ENCODE measurements at regions not wholly inside any gene's neighbourhood (a gene's known extent, or its start where the extent isn't known, plus 50 kb on each side); places are given as distances from the start of the nearest gene placed in this dataset.
A peak's percentile ranks its signal among the peaks of the same experiment; 100 is the strongest.

DNA sequence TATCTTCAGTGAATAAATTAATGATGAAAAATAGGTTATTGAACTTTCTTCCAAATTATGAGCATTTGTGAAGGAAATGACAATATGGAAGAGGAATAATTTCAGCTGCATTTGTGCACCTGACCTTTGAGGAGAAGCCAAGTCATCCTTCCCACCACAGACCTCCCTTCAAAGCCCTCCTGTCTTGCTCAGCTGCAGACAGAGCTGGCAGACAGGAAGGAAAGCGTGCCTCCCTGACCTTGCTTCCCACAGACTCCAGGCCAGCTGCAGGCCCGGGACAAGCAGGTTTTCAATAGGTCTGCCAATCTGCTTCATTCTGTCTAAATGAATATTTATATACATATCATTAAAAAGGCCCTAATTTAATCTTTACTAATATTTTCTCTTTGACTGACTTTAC lies 152.9 kb upstream of the RBMS3 start:
- Histone ChIP-seq H3K27me3 (replicated peaks) (no peaks in the 10 kb centered on the region), H3K9me3 (replicated peaks) (no peaks in the 10 kb centered on the region), H3K4me3 (no peak overlapping the region), H3K36me3 (no peaks in the 10 kb centered on the region), H3K4me1 (replicated peaks) (no peaks in the 10 kb centered on the region), H3K27ac (no peak overlapping the region)
- DNase-seq (ENCODE audit: low read depth in 1 of 2, low spot score in 2 of 2) = no peak

- no peaks in the 10 kb centered on the region for H3K27me3 ChIP-seq (replicated peaks)
- H3K36me3 ChIP-seq = no peaks in the 10 kb centered on the region
- H3K4me3 ChIP-seq = no peak overlapping the region
- no peak overlapping the region for H3K27ac ChIP-seq
- peaks cover 21% of the 10 kb centered on the region for H3K4me1 ChIP-seq (replicated peaks)
- no peak for DNase-seq (ENCODE audit: low read depth in 1 of 2, low spot score in 2 of 2)
- H3K9me3 ChIP-seq (replicated peaks) = no peaks in the 10 kb centered on the region
Measured at GRCh38 chr3:29137601-29138000, 143.3 kb upstream of the RBMS3 start.

- Histone ChIP-seq H3K27me3 (replicated peaks) (no peaks in the 10 kb centered on the region), H3K27ac (no peak overlapping the region), H3K4me1 (replicated peaks) (peaks cover 21% of the 10 kb centered on the region), H3K9me3 (replicated peaks) (no peaks in the 10 kb centered on the region), H3K36me3 (no peaks in the 10 kb centered on the region), H3K4me3 (no peak overlapping the region)
- DNase-seq (ENCODE audit: low read depth in 1 of 2, low spot score in 2 of 2) = no peak
Measured at GRCh38 chr3:29138171-29138570, 142.7 kb upstream of the RBMS3 start.

- no peaks in the 10 kb centered on the region for H3K27me3 ChIP-seq (replicated peaks)
- H3K27ac ChIP-seq = peak overlapping the region; percentile 31
- H3K9me3 ChIP-seq (replicated peaks) = no peaks in the 10 kb centered on the region
- no peak overlapping the region for H3K4me3 ChIP-seq
- H3K36me3 ChIP-seq = no peaks in the 10 kb centered on the region
- peaks cover 32% of the 10 kb centered on the region for H3K4me1 ChIP-seq (replicated peaks)
- peak in 1 of 2 experiments; percentile 44 for DNase-seq (ENCODE audit: low read depth in 1 of 2, low spot score in 2 of 2)
Measured at GRCh38 chr3:29140666-29141065, 140.2 kb upstream of the RBMS3 start.

DNA sequence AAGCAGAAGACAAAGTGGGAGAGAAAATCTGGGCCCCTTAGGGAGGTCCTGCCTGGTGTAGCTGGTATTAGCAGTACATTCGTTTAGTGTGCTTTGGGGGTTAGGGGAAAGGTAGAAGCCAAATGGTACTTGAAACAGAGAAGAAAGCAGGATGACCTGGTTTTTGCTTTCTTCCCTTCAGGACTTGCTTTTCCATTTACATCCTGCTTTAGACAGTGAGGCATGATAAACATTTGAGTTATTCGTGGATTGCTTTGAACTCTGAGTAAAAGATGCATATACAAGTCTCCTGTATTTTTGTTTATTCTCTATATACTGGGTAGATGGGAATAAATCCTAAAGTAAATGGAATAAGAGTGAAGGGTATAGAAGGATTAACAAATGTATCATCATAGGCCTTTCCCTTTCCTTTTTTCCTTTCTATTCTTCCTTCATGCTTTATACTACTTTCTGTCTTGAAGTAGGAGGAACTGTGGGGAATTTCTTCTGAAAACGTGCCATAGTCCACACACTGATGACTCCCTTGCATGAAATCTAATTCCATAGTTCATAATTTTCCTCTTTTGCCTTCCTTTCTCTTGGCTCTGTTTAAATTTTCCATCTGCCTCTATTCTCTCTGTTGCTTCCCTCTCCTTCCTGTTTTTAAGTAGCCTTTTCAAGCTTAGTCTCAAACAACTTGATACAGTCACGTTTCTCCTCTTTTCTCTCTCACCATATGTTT lies 139.5 kb upstream of the RBMS3 start:
- peak in 1 of 2 experiments; percentile 14 for DNase-seq (ENCODE audit: low read depth in 1 of 2, low spot score in 2 of 2)

GRCh38 chr3:29141918-29142275 lies 139.0 kb upstream of the RBMS3 start:
- Histone ChIP-seq H3K4me3 (no peak overlapping the region), H3K27ac (no peak overlapping the region), H3K4me1 (replicated peaks) (peaks cover 32% of the 10 kb centered on the region), H3K36me3 (no peaks in the 10 kb centered on the region), H3K9me3 (replicated peaks) (no peaks in the 10 kb centered on the region), H3K27me3 (replicated peaks) (no peaks in the 10 kb centered on the region)
- DNase-seq (ENCODE audit: low read depth in 1 of 2, low spot score in 2 of 2) = no peak

More for the DNA sequence above, 139.5 kb upstream of the RBMS3 start:
- Histone ChIP-seq H3K4me3 (no peak overlapping the region), H3K9me3 (replicated peaks) (no peaks in the 10 kb centered on the region), H3K36me3 (no peaks in the 10 kb centered on the region), H3K27ac (peak overlapping the region; percentile 31), H3K27me3 (replicated peaks) (no peaks in the 10 kb centered on the region), H3K4me1 (replicated peaks) (peaks cover 32% of the 10 kb centered on the region)

- DNase-seq (ENCODE audit: low read depth in 1 of 2, low spot score in 2 of 2) = no peak
- Histone ChIP-seq H3K9me3 (replicated peaks) (no peaks in the 10 kb centered on the region), H3K36me3 (no peaks in the 10 kb centered on the region), H3K4me3 (no peak overlapping the region), H3K4me1 (replicated peaks) (peaks cover 32% of the 10 kb centered on the region), H3K27me3 (replicated peaks) (no peaks in the 10 kb centered on the region), H3K27ac (no peak overlapping the region)
Measured at GRCh38 chr3:29143151-29143550, 137.7 kb upstream of the RBMS3 start.

GRCh38 chr3:29144361-29144760 lies 136.5 kb upstream of the RBMS3 start:
- no peak for DNase-seq (ENCODE audit: low read depth in 1 of 2, low spot score in 2 of 2)
- H3K4me1 ChIP-seq (replicated peaks) = peaks cover 32% of the 10 kb centered on the region
- H3K27ac ChIP-seq = no peak overlapping the region
- no peak overlapping the region for H3K4me3 ChIP-seq
- no peaks in the 10 kb centered on the region for H3K9me3 ChIP-seq (replicated peaks)
- no peaks in the 10 kb centered on the region for H3K36me3 ChIP-seq
- H3K27me3 ChIP-seq (replicated peaks) = no peaks in the 10 kb centered on the region

GRCh38 chr3:29144807-29145206 lies 136.1 kb upstream of the RBMS3 start:
- H3K4me3 ChIP-seq = no peak overlapping the region

GRCh38 chr3:29145360-29145759 lies 135.5 kb upstream of the RBMS3 start:
- no peak for DNase-seq (ENCODE audit: low read depth in 1 of 2, low spot score in 2 of 2)
- Histone ChIP-seq H3K4me3 (no peak overlapping the region), H3K4me1 (replicated peaks) (peaks cover 27% of the 10 kb centered on the region), H3K9me3 (replicated peaks) (no peaks in the 10 kb centered on the region), H3K27ac (no peak overlapping the region), H3K36me3 (no peaks in the 10 kb centered on the region), H3K27me3 (replicated peaks) (no peaks in the 10 kb centered on the region)

More at GRCh38 chr3:29144807-29145206, 136.1 kb upstream of the RBMS3 start:
- no peaks in the 10 kb centered on the region for H3K36me3 ChIP-seq
- no peaks in the 10 kb centered on the region for H3K27me3 ChIP-seq (replicated peaks)
- H3K4me1 ChIP-seq (replicated peaks) = peaks cover 32% of the 10 kb centered on the region
- H3K27ac ChIP-seq = no peak overlapping the region
- peak; percentile 42 for DNase-seq (ENCODE audit: low read depth in 1 of 2, low spot score in 2 of 2)
- no peaks in the 10 kb centered on the region for H3K9me3 ChIP-seq (replicated peaks)

GRCh38 chr3:29152379-29152778 lies 128.5 kb upstream of the RBMS3 start:
- Histone ChIP-seq H3K36me3 (no peaks in the 10 kb centered on the region), H3K27ac (no peak overlapping the region), H3K9me3 (replicated peaks) (no peaks in the 10 kb centered on the region), H3K4me3 (no peak overlapping the region), H3K27me3 (replicated peaks) (no peaks in the 10 kb centered on the region), H3K4me1 (replicated peaks) (no peaks in the 10 kb centered on the region)
- no peak for DNase-seq (ENCODE audit: low read depth in 1 of 2, low spot score in 2 of 2)

DNA sequence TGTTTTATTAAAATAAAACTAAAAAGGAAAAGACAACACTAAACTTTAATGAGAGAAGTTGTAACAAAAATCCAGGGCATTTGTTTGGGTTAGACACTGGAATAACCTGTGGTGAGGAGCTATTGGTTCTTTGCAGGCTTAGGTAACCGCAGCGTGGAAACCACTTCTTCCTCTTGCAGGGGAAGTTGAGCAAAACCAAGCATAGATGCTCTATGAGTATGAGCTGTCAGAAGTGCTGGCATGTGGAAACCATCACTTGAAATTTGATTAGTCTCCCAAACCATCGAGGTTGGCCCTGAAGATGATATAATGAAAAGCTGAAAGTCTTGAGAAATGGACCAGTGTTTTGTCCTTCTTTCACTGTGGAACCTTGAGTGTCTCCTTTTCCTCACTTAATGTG lies 127.1 kb upstream of the RBMS3 start:
- Histone ChIP-seq H3K36me3 (no peaks in the 10 kb centered on the region), H3K27me3 (replicated peaks) (no peaks in the 10 kb centered on the region), H3K9me3 (replicated peaks) (no peaks in the 10 kb centered on the region), H3K27ac (no peak overlapping the region), H3K4me1 (replicated peaks) (no peaks in the 10 kb centered on the region), H3K4me3 (no peak overlapping the region)
- DNase-seq (ENCODE audit: low read depth in 1 of 2, low spot score in 2 of 2) = no peak

GRCh38 chr3:29156086-29156715 lies 124.7 kb upstream of the RBMS3 start:
- Histone ChIP-seq H3K4me1 (replicated peaks) (no peaks in the 10 kb centered on the region), H3K27me3 (replicated peaks) (no peaks in the 10 kb centered on the region), H3K27ac (no peak overlapping the region), H3K4me3 (no peak overlapping the region), H3K9me3 (replicated peaks) (no peaks in the 10 kb centered on the region), H3K36me3 (no peaks in the 10 kb centered on the region)
- no peak for DNase-seq (ENCODE audit: low read depth in 1 of 2, low spot score in 2 of 2)

GRCh38 chr3:29164825-29165224 lies 116.0 kb upstream of the RBMS3 start:
- DNase-seq (ENCODE audit: low read depth in 1 of 2, low spot score in 2 of 2) = no peak
- Histone ChIP-seq H3K27me3 (replicated peaks) (no peaks in the 10 kb centered on the region), H3K9me3 (replicated peaks) (no peaks in the 10 kb centered on the region), H3K4me3 (no peak overlapping the region), H3K27ac (no peak overlapping the region), H3K4me1 (replicated peaks) (no peaks in the 10 kb centered on the region), H3K36me3 (no peaks in the 10 kb centered on the region)
